D721Med (cell line): ENCODE measurements at regions not wholly inside any gene's neighbourhood (a gene's known extent, or its start where the extent isn't known, plus 50 kb on each side); places are given as distances from the start of the nearest gene placed in this dataset.

ENCODE experiments used
- DNase-seq: peaks from one replicate; pipeline ENCODE4 v3.0.0; 2011; ENCODE audit warnings: low spot score; ENCODE audit not compliant: insufficient read length
- FAIRE-seq: peaks from 2 replicates; lab custom pipeline; 2011; peaks lifted over from hg19 to GRCh38; lab: Jason Lieb, UNC
- TF ChIP-seq, protein P1 (sequence below): IDR thresholded peaks from 2 replicates; pipeline ENCODE4 v1.5.1; 2012; ENCODE audit warnings: mild to moderate bottlenecking, control low read depth; ENCODE audit not compliant: insufficient read depth; ENCODE audit errors: missing control alignments

DNA sequence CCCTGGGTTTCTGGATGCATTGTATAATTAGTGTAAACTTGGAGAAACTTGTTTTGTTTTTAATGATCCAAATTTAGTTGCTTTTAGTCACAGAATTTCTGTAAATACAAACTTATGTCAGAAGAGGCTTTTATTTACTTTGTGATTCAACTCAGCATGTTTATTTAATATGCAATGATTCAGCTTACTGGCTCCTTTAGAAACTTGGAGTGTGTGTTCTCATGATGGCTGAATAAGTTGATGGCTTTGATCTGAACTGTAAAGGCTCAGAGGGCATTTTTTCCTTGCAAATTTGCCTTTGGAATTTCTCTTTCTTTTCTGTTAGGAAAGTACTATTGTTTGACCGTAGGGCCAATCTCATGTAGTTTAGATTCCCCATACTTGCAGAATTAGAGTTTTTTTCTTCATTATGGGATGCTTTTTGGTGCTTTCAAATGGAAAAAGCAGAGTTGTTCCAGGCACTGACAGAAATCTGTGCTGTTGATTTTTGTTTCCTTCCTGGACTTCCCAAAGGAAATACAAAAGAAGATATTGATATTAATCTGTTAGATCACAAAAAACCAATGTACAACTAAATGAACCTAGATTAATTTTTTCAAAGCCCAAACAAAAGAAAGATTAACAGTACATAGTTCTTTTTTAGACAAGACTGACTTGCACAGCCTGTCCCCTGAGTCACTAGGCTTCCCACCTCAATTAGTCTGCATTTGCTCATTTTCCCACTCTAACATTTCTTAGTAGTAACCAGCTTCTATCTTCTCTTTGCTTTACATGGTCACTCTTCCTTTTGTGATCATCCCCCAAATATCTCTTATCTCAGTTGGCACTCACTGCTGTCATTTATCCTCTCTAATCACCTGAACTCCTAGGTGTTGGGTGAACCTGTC is 96.8 kb upstream of the AGR3 start:
- DNase-seq (no peak), FAIRE-seq (no peak)
- TF ChIP-seq, protein P1, sequence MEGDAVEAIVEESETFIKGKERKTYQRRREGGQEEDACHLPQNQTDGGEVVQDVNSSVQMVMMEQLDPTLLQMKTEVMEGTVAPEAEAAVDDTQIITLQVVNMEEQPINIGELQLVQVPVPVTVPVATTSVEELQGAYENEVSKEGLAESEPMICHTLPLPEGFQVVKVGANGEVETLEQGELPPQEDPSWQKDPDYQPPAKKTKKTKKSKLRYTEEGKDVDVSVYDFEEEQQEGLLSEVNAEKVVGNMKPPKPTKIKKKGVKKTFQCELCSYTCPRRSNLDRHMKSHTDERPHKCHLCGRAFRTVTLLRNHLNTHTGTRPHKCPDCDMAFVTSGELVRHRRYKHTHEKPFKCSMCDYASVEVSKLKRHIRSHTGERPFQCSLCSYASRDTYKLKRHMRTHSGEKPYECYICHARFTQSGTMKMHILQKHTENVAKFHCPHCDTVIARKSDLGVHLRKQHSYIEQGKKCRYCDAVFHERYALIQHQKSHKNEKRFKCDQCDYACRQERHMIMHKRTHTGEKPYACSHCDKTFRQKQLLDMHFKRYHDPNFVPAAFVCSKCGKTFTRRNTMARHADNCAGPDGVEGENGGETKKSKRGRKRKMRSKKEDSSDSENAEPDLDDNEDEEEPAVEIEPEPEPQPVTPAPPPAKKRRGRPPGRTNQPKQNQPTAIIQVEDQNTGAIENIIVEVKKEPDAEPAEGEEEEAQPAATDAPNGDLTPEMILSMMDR = no peak

DNA sequence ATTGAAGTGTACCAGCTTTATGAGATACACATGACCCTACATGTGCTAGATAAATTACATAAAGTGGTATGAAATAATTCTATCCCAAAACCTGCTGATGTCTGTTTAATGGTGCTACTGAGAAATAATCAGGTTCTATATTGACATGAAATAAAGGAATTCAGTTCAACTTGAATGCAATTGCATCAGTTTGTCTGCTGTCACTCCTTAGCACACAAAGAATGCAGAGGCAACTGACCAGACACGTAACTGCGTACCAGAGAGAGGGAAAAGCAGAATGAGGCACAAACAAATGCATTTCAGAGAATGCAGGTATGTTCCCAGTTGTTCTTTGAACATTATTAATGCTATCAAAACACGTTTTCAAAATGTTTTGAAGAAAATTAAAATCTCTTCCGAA is 98.8 kb upstream of the AGR3 start:
- FAIRE-seq (no peak), DNase-seq (no peak)
- TF ChIP-seq, protein P1 = no peak

DNA sequence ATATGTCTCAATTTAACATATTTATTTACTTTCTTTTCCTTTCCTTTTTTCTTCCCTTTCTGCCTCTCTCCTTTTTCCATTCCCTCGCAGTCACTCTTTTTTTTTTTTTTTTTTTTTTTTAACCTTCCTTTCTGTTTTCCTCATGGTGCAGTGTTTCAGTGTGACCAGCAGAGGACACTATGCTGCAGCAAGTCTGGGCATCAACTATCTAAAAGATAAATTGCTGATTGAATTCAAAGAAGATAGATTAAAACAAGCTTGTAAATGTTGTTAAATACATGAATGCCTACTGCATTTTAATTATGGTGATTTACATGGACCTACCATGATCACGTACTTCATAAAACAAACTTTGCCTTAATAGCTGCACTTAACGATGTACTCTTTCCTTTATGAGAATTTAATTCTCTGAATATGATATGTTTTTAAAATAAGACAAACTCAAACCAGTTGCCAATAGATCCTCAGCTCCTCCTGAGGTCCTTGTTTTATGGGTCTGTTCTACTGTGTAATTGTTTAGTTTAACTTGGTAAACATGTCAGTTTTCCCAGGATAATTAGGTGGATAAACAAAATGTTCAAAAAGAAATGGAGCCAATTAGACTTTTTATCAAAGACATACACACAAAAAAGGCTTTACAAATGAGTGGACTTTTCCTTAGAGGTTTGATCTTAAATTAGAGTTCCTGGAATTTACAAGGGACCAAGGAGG is 101.0 kb upstream of the AGR3 start:
- DNase-seq (no peak), FAIRE-seq (peak; percentile 71)
- TF ChIP-seq, protein P1 = peak; percentile 96

DNA sequence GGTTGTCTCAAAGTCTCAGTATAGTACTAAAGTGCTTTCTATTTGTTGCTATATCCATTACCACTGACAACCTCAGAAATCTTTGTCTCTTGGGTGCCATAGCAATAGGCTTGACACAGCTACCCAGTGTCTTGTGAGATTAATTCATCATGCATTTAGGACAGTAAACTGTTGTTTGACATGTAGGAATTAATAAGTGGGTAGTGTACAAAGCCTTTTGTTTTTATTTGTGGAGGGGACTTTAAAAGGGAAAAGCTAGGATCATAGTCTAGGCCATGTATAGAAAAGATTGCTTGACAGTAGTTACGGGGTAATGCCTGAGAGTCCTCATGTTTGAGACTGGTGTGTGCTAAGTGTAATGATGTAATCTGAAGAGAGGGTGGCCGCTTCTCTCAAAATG is 102.6 kb upstream of the AGR3 start:
- TF ChIP-seq, protein P1 = no peak
- FAIRE-seq (no peak), DNase-seq (no peak)

DNA sequence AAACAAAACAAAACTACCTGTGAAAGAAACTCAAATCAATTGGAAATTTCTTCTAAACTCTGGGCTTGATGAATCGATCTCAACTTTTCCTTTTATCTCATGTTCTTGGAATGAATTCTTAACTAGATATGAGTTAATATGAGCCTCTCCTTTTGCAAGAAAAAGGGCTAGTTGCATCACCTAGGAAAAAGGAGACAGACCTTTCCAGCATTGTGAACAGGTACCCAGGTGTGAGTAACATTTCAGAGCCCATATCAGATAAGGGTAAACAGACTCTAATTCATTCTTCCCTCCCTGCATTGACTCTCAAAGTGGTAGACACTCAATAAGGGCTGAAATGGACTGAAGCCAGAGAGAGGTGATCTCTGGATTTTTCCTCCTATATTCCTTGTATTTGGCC is 103.8 kb upstream of the AGR3 start:
- FAIRE-seq = no peak
- no peak for DNase-seq
- TF ChIP-seq, protein P1 = no peak

DNA sequence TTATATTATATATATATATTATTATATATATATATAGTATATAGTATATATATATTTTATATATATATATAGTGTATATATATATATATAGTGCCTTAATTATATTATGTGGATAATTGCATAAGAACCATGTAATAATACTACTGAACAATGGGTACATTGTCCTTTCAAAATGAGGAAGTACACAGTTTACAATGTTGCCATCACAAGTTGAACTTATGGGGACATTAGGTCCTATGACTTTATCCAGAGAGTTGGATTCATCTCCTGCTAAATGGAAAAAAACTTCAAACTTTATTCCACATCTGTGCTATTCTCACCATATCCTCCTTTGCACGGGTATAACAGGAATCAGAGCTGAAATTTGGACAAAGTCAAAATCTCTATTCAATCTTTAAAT is 105.0 kb upstream of the AGR3 start:
- TF ChIP-seq, protein P1 = no peak
- DNase-seq = no peak
- FAIRE-seq = no peak
